ENCODE measurements at regions not wholly inside any gene's neighbourhood (a gene's known extent, or its start where the extent isn't known, plus 50 kb on each side); places are given as distances from the start of the nearest gene placed in this dataset.
"Not testable (repeated sequence)": the region's sequence is repeated elsewhere in the genome, so short reads cannot be mapped to it uniquely, and the experiment has no call there.

- Histone ChIP-seq H3K27ac (no peak overlapping the region), H3K36me3 (no peaks in the 10 kb centered on the region), H3K4me3 (no peak overlapping the region), H3K4me1 (no peaks in the 10 kb centered on the region), H3K27me3 (no peaks in the 10 kb centered on the region), H3K9me3 (peaks cover 0 to 8% (median 0%) of the 10 kb centered on the region in 12 donors)
- TF ChIP-seq POLR2A (IDR thresholded peaks at IDR 0.05) (no peak), CTCF (IDR thresholded peaks at IDR 0.05) (no peak)
- DNase-seq (no peak), ATAC-seq (no peak)
- WGBS, 4 donors, result 76 to 94% (median 84%) methylated on average over 1 of the region's 1 CpG
- intact Hi-C loops (cut with DNase I), result loop anchor here in 3 of 10 donors (10.0 kb wide), 2 partner anchors 242 to 332 kb away; no protein-coding TSS in a partner anchor
Measured at GRCh38 chr16:88192601-88193000, 190.2 kb upstream of the ZNF469 start.

- DNase-seq (peak; percentile 46 to 82 (median 59)), ATAC-seq (peak; percentile 83 to 97 (median 92))
- H3K9me3 ChIP-seq, H3K27ac ChIP-seq, H3K27me3 ChIP-seq, H3K4me3 ChIP-seq, H3K4me1 ChIP-seq, H3K36me3 ChIP-seq: not testable (repeated sequence)
- WGBS, 4 donors, result 35 to 66% (median 49%) methylated on average over 8 to 15 of the region's 15 CpGs
- intact Hi-C loops (cut with DNase I), result loop anchor here in 5 of 10 donors (2.0 to 10.0 kb wide), 3 partner anchors 241 to 331 kb away; no protein-coding TSS in a partner anchor
- TF ChIP-seq CTCF (IDR thresholded peaks at IDR 0.05), result peak; percentile 55 to 78 (median 64)
Measured at GRCh38 chr16:88193706-88194396, 188.9 kb upstream of the ZNF469 start.

GRCh38 chr16:88194397-88195268, 188.1 kb upstream of the ZNF469 start:
- Histone ChIP-seq H3K4me1 (no peaks in the 10 kb centered on the region), H3K27ac (no peak overlapping the region), H3K27me3 (no peaks in the 10 kb centered on the region), H3K9me3 (peaks cover 0 to 1% (median 0%) of the 10 kb centered on the region in 12 donors), H3K36me3 (no peaks in the 10 kb centered on the region), H3K4me3 (no peak overlapping the region)
- intact Hi-C loops (cut with DNase I), result loop anchor here in 9 of 10 donors (1.0 to 10.0 kb wide), 5 partner anchors 240 to 330 kb away; no protein-coding TSS in a partner anchor
- DNase-seq (no peak), ATAC-seq (peak; percentile 3 to 29 (median 14))
- WGBS, 4 donors, result 83 to 89% (median 85%) methylated on average over 42 to 47 of the region's 47 CpGs
- TF ChIP-seq CTCF (IDR thresholded peaks at IDR 0.05) (peak in 1 of 12 donors; percentile 21), POLR2A (IDR thresholded peaks at IDR 0.05) (no peak)

- TF ChIP-seq CTCF (IDR thresholded peaks at IDR 0.05) (no peak), POLR2A (IDR thresholded peaks at IDR 0.05) (no peak)
- WGBS, 4 donors, result 76 to 86% (median 84%) methylated on average over 10 of the region's 10 CpGs
- Histone ChIP-seq H3K36me3 (no peaks in the 10 kb centered on the region), H3K27me3 (no peaks in the 10 kb centered on the region), H3K9me3 (no peaks in the 10 kb centered on the region), H3K4me3 (no peak overlapping the region), H3K4me1 (peaks cover 0 to 3% (median 0%) of the 10 kb centered on the region in 12 donors), H3K27ac (no peak overlapping the region)
- DNase-seq, result no peak
- ATAC-seq, result no peak
- intact Hi-C loops (cut with DNase I), result loop anchor here in 9 of 10 donors (1.0 to 10.0 kb wide), 5 partner anchors 240 to 330 kb away; no protein-coding TSS in a partner anchor
Measured at GRCh38 chr16:88195269-88195705, 187.5 kb upstream of the ZNF469 start.
